Tibial artery (tissue), 4 donors: ENCODE measurements at regions not wholly inside any gene's neighbourhood (a gene's known extent, or its start where the extent isn't known, plus 50 kb on each side); places are given as distances from the start of the nearest gene placed in this dataset.
A peak's percentile ranks its signal among the peaks of the same experiment; 100 is the strongest.
"Not testable (repeated sequence)": the region's sequence is repeated elsewhere in the genome, so short reads cannot be mapped to it uniquely, and the experiment has no call there.

ENCODE experiments used
- DNase-seq, 2 donors: peaks; one replicate each; pipeline ENCODE4 v3.0.0-alpha.2; 2019
- H3K27ac ChIP-seq, 2 donors: fragments of 200-600 bp; sonication (generic) in 1 of 2; 1 replicate in 1 of 2; 2 replicates in 1 of 2; pipeline ENCODE4 v1.5.1; 2018 to 2019; ENCODE audit warnings: mild to moderate bottlenecking in 1 of 2
- H3K27me3 ChIP-seq, 2 donors: fragments of 200-600 bp; sonication (generic) in 1 of 2; one replicate each; pipeline versions ENCODE4 v1.5.1 to v1.6.0; 2016 to 2019
- H3K36me3 ChIP-seq, 3 donors: fragments of 200-600 bp; sonication (generic) in 2 of 3; one replicate each; pipeline ENCODE4 v1.5.1; 2016 to 2019; ENCODE audit warnings: mild to moderate bottlenecking in 2 of 3
- H3K4me1 ChIP-seq, 4 donors: fragments of 200-600 bp; sonication (generic) in 2 of 4; 1 replicate in 3 of 4; 2 replicates in 1 of 4; pipeline ENCODE4 v1.5.1; 2016 to 2019
- H3K4me3 ChIP-seq, 2 donors: fragments of 200-600 bp; sonication (generic) in 1 of 2; 1 replicate in 1 of 2; 2 replicates in 1 of 2; pipeline ENCODE4 v1.5.1; 2018 to 2019; ENCODE audit warnings: mild to moderate bottlenecking in 2 of 2
- H3K9me3 ChIP-seq, 3 donors: fragments of 200-600 bp; sonication (generic) in 1 of 3; one replicate each; pipeline ENCODE4 v1.5.1; 2016 to 2019
- CTCF ChIP-seq, 2 experiments: fragments of 200-600 bp in 1 of 2; fragments of 450-650 bp in 1 of 2; IDR thresholded peaks; one replicate each; pipeline ENCODE4 v1.5.1; 2017 to 2019; ENCODE audit warnings: antibody characterized with exemption in 2 of 2, mild to moderate bottlenecking in 1 of 2, moderate library complexity in 1 of 2
- intact Hi-C: fragments of 100-400 bp; cut with DNase I; formaldehyde crosslinking; loops from one replicate; pipeline ENCODE4 v1.15.0; 2023; ENCODE audit warnings: low total_unique reads

- Histone ChIP-seq H3K4me3 (no peak overlapping the region), H3K27me3 (no peaks in the 10 kb centered on the region), H3K27ac (no peak overlapping the region), H3K4me1 (no peaks in the 10 kb centered on the region), H3K9me3 (no peaks in the 10 kb centered on the region), H3K36me3 (no peaks in the 10 kb centered on the region)
- TF ChIP-seq CTCF (IDR thresholded peaks at IDR 0.05), result no peak
- no peak for DNase-seq
- intact Hi-C loops, result no loop called here
Observed at GRCh38 chr16:29237971-29238370, 168.5 kb downstream of the NPIPB11 start.

- H3K4me1 ChIP-seq, DNase-seq, H3K9me3 ChIP-seq, H3K27me3 ChIP-seq, H3K4me3 ChIP-seq, H3K36me3 ChIP-seq, intact Hi-C loops, H3K27ac ChIP-seq: not testable (repeated sequence)
Observed at GRCh38 chr16:29237495-29237894, 169.0 kb downstream of the NPIPB11 start.

- H3K9me3 ChIP-seq, H3K4me1 ChIP-seq, intact Hi-C loops, H3K36me3 ChIP-seq, H3K4me3 ChIP-seq, H3K27ac ChIP-seq, H3K27me3 ChIP-seq, DNase-seq: not testable (repeated sequence)
Observed at GRCh38 chr16:29237023-29237422, 169.5 kb downstream of the NPIPB11 start.

GRCh38 chr16:29235836-29236370, 170.6 kb downstream of the NPIPB11 start:
- H3K27ac ChIP-seq, H3K36me3 ChIP-seq, DNase-seq, H3K9me3 ChIP-seq, H3K27me3 ChIP-seq, H3K4me1 ChIP-seq, intact Hi-C loops, H3K4me3 ChIP-seq: not testable (repeated sequence)

- H3K27me3 ChIP-seq, H3K27ac ChIP-seq, H3K36me3 ChIP-seq, H3K9me3 ChIP-seq, intact Hi-C loops, H3K4me3 ChIP-seq: not testable (repeated sequence)
- DNase-seq, result peak in 1 of 2 donors; percentile 58
- peaks cover 0 to 13% (median 4%) of the 10 kb centered on the region in 4 donors for H3K4me1 ChIP-seq
Observed at GRCh38 chr16:29234536-29235275, 171.8 kb downstream of the NPIPB11 start.

- intact Hi-C loops, H3K36me3 ChIP-seq, H3K27me3 ChIP-seq, H3K9me3 ChIP-seq, H3K4me3 ChIP-seq, H3K27ac ChIP-seq: not testable (repeated sequence)
- peaks cover 0 to 13% (median 4%) of the 10 kb centered on the region in 4 donors for H3K4me1 ChIP-seq
- peak in 1 of 2 donors; percentile 56 for DNase-seq
Observed at GRCh38 chr16:29233705-29234404, 172.7 kb downstream of the NPIPB11 start.

GRCh38 chr16:29232811-29233704, 173.5 kb downstream of the NPIPB11 start:
- H3K4me1 ChIP-seq, result peaks cover 0 to 13% (median 4%) of the 10 kb centered on the region in 4 donors
- H3K27ac ChIP-seq, result no peak overlapping the region
- TF ChIP-seq CTCF (IDR thresholded peaks at IDR 0.05), result no peak
- H3K27me3 ChIP-seq, result no peaks in the 10 kb centered on the region
- H3K36me3 ChIP-seq, result no peaks in the 10 kb centered on the region
- intact Hi-C loops, result no loop called here
- peak in 1 of 2 donors; percentile 60 for DNase-seq
- no peak overlapping the region for H3K4me3 ChIP-seq
- H3K9me3 ChIP-seq, result no peaks in the 10 kb centered on the region

- H3K27me3 ChIP-seq, H3K36me3 ChIP-seq, H3K4me3 ChIP-seq, H3K9me3 ChIP-seq, H3K27ac ChIP-seq, intact Hi-C loops: not testable (repeated sequence)
- H3K4me1 ChIP-seq, result peaks cover 0 to 13% (median 4%) of the 10 kb centered on the region in 4 donors
- peak in 1 of 2 donors; percentile 57 for DNase-seq
Observed at GRCh38 chr16:29232160-29232705, 174.3 kb downstream of the NPIPB11 start.
